K562 (cell line): ENCODE measurements at regions not wholly inside any gene's neighbourhood (a gene's known extent, or its start where the extent isn't known, plus 50 kb on each side); places are given as distances from the start of the nearest gene placed in this dataset.

Source experiments
- ATF2 ChIP-seq: sonication (generic); formaldehyde crosslinking; IDR thresholded peaks from 2 replicates; pipeline ENCODE4 v1.8.1; 2022; ENCODE audit warnings: missing genetic modification reagents
- BRD9 ChIP-seq: fragments of 450-650 bp; IDR thresholded peaks from 2 replicates; pipeline ENCODE4 v1.6.1; 2018; ENCODE audit warnings: low read depth; ENCODE audit not compliant: partially characterized antibody
- CBX2 ChIP-seq: fragments of 200-600 bp; sonication (generic); IDR thresholded peaks from one replicate; pipeline ENCODE4 v1.6.1; 2012; ENCODE audit warnings: mild to moderate bottlenecking, low read length, inconsistent platforms; ENCODE audit not compliant: insufficient read depth, poor library complexity, severe bottlenecking
- CTCF ChIP-seq, 3 experiments: IDR thresholded peaks in 2 of 3; conservative IDR thresholded peaks in 1 of 3; 2 replicates each; pipeline ENCODE4 v1.5.1; 2011 to 2012; ENCODE audit warnings: low read length in 3 of 3, mild to moderate bottlenecking in 3 of 3, control low read depth in 2 of 3, improper control_type of control experiment in 1 of 3, inconsistent platforms in 1 of 3, low read depth in 1 of 3, mixed read lengths in 1 of 3, moderate library complexity in 1 of 3; ENCODE audit not compliant: insufficient read depth in 2 of 3
- EZH2 ChIP-seq: IDR thresholded peaks from 2 replicates; pipeline ENCODE4 v1.6.1; 2012; ENCODE audit warnings: low read depth, mild to moderate bottlenecking, inconsistent platforms, low read length, borderline replicate concordance
- MAX ChIP-seq: sonication (generic); formaldehyde crosslinking; IDR thresholded peaks from 2 replicates; pipeline ENCODE4 v1.9.0; 2022; ENCODE audit warnings: mild to moderate bottlenecking, missing genetic modification reagents
- POLR2A ChIP-seq: fragments of 450-650 bp; conservative IDR thresholded peaks from 2 replicates; pipeline ENCODE4 v1.6.1; 2016
- POLR2AphosphoS2 ChIP-seq: IDR thresholded peaks from 2 replicates; pipeline ENCODE4 v1.6.1; 2012; ENCODE audit warnings: low read length, improper control_type of control experiment
- PRPF4 ChIP-seq: fragments of 200-400 bp; formaldehyde crosslinking; IDR thresholded peaks from one replicate; pipeline ENCODE4 v1.6.1; 2017; ENCODE audit warnings: low read length, low read depth, mild to moderate bottlenecking; ENCODE audit not compliant: insufficient read depth, poor library complexity, severe bottlenecking
- ZBTB8A ChIP-seq: fragments of 450-650 bp; IDR thresholded peaks from 2 replicates; pipeline ENCODE4 v1.6.1; 2018; ENCODE audit warnings: mild to moderate bottlenecking, moderate library complexity; ENCODE audit not compliant: partially characterized antibody
- ZC3H11A ChIP-seq: IDR thresholded peaks from 2 replicates; pipeline ENCODE4 v1.6.1; 2012; ENCODE audit warnings: low read depth, low read length, improper control_type of control experiment
- ZC3H8 ChIP-seq: fragments of 450-650 bp; IDR thresholded peaks from 2 replicates; pipeline ENCODE4 v1.6.1; 2017
- ZNF318 ChIP-seq, 2 experiments: fragments of 450-650 bp; IDR thresholded peaks; 2 replicates each; pipeline ENCODE4 v1.6.1; 2016; ENCODE audit warnings: mild to moderate bottlenecking in 2 of 2, borderline replicate concordance in 1 of 2, low read depth in 1 of 2, moderate library complexity in 1 of 2
- TF ChIP-seq, protein P1 (sequence below): IDR thresholded peaks from 2 replicates; pipeline ENCODE4 v1.6.1; 2012; ENCODE audit warnings: low read depth, low read length, improper control_type of control experiment, borderline replicate concordance

DNA sequence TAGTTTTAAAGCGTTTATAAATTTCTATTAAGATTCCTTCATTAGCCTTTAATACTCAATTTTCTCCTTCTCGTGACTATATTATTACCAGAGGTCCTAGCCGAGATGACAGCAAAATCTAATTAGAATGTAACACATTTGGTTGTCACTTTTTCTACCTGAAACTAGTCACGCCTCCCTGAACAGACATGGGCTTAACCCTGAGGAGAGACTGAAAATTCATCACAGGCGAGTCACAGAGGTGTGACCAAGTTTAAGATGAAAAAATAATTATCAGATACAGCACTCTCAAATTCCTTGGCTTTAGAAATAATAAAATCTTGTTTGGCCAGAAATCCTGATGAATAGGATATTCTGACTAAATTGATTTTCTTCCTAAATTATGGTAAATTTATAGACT, 834.4 kb upstream of the SLC39A10 start:
- TF ChIP-seq BRD9 = no peak
- TF ChIP-seq ATF2 (CRISPR knock-in tag) = no peak
- TF ChIP-seq, protein P1, sequence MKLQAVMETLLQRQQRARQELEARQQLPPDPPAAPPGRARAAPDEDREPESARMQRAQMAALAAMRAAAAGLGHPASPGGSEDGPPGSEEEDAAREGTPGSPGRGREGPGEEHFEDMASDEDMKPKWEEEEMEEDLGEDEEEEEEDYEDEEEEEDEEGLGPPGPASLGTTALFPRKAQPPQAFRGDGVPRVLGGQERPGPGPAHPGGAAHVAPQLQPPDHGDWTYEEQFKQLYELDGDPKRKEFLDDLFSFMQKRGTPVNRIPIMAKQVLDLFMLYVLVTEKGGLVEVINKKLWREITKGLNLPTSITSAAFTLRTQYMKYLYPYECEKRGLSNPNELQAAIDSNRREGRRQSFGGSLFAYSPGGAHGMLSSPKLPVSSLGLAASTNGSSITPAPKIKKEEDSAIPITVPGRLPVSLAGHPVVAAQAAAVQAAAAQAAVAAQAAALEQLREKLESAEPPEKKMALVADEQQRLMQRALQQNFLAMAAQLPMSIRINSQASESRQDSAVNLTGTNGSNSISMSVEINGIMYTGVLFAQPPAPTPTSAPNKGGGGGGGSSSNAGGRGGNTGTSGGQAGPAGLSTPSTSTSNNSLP = no peak
- TF ChIP-seq PRPF4 = no peak
- TF ChIP-seq ZNF318 (IDR thresholded peaks at IDR 0.05; ENCODE audit: borderline replicate concordance in 1 of 2, low read depth in 1 of 2) = no peak
- no peak for TF ChIP-seq ZC3H11A
- no peak for TF ChIP-seq EZH2
- TF ChIP-seq CBX2 = no peak
- TF ChIP-seq MAX = no peak
- TF ChIP-seq ZBTB8A = no peak
- TF ChIP-seq CTCF (IDR thresholded peaks at IDR 0.05 in 2 of 3, conservative IDR thresholded peaks at IDR 0.05 in 1 of 3; ENCODE audit: insufficient read depth in 2 of 3, low read depth in 1 of 3, low read length in 3 of 3) = no peak
- no peak for TF ChIP-seq POLR2AphosphoS2
- TF ChIP-seq POLR2A = no peak
- TF ChIP-seq ZC3H8 = no peak
